Right forelimb (tissue), 1 donor: ENCODE measurements at regions not wholly inside any gene's neighbourhood (a gene's known extent, or its start where the extent isn't known, plus 50 kb on each side); places are given as distances from the start of the nearest gene placed in this dataset.

Experiments
- DNase-seq: peaks from one replicate; pipeline ENCODE4 v3.0.0-alpha.2; 2018

DNA sequence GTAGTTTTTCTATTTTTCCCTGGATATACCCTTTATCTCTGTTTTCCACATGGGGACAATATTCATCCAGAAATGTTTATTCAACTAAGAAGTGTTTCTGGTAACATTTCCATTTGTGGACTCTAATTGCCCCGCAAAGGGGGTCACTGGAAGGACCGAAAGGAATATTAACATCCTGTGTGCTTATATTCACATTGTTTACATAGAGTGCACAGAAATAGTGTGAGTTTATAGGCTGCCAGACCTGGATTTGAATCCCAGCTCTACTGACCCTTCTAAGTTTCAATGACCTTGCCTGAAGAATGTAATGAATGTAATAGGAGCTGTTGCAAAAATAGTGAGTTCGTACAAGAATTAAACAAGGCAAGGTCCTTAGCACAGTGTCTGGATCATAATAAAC is 152.9 kb upstream of the NCKAP5 start:
- DNase-seq: no peak

DNA sequence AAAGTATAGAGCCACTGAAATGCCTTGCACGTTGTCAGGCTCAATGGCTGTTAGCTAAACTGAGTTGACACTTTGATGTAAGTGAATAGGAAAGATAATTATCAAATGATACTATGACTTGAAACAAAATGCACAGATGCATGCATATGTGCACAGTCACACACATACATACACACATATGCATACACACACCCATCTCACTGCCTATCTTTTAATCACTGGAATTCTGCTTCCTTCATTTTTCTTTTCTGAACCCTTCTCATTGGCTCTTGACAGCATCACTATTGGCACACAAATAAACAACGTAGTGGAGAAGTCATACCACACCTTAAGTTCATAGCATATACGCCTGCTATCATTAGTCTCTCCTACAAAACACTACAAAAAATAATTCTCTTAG is 154.9 kb upstream of the NCKAP5 start:
- no peak for DNase-seq

DNA sequence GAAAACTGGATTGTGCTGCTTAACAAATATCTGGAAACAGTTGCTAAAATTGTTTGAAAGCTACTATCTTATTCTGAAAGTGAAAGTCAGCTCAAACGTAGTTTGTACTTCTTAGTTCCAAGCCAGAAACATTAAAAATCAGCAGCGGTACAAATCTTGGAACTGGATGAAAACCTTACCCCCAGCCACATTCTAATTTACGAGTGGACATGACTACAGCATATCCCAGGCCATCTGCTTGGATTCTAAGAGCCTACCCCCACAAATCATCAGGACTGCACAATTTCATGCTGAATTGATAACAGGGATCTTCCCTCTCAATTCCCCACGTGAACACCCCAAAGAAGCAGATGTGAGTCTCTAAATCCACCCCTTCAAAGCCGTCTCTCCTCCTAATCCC is 158.7 kb upstream of the NCKAP5 start:
- DNase-seq: no peak

DNA sequence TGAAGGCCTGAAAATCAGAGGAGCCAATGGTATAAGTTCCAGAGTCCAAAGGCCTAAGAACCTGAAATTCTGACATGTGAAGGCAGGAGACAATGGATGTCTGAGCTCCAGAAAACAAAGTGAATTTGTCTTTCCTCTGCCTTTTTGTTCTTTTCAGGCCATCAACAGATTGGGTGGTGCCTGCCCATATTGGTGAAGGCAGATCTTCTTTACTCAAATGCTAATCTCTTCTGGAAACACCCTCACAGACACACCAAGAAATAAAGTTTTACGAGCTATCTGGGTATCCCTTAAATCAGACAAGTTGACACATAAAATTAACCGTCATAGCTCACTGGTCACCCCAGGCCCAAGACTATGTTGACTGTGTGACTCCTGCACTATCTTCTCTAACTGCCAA is 163.8 kb upstream of the NCKAP5 start:
- DNase-seq: no peak

DNA sequence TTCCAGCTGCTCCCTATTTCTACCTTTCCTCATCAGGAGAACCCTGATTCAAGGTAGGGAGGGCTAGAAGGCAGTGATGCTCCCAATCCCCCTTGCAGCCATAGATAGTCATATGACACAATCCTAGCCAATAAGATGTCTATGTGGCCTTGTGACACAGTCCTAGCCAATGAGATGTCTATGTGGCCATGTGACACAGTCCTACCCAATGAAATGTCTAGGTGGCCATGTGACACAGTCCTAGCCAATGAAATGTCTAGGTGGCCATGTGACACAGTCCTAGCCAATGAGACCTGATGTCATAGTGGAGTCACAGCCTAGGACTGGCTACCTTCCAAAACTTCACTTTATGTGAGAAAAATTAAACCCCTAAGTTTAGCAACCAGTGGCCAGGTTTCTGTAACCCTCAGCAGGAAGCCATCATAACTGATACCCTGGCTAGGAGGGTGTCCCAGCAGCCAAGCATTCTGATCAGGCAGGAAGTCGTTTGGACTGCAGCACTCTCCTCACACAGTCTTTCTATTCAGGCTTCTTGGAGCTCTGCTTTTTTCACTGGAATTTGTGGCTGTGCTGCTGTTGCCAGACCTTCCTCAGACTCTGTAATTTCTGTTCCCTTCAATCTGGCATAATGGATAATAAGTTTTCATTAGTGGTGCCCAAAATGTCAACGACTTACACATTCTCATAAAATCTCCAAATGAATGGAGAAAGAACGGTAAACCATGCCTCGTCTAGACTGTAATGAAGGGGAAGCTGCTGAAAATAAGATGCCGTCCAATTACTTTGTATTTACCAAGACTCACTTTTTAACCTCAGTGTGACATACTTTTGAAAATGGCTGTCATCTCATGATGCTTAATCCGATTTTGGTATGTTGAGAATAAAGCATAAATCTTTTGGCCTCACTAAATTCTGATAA is 165.0 kb upstream of the NCKAP5 start:
- no peak for DNase-seq

DNA sequence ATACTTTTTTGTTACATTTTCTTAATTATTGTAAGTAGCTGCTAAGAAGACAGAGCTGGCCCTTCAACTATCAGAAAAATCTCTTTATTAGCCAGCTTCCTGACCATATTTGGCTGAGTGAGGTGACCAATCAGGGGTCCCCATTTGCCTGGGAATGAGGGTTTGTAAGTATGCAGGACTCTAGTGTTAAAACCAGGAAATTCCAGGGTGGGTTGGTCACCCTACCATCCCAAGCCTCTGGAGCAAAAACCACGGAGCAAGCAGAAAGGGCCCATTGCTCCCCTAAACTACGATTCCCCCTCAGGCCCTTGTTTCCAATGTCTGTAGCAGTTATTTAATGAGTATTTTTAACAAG is 165.6 kb upstream of the NCKAP5 start:
- no peak for DNase-seq

DNA sequence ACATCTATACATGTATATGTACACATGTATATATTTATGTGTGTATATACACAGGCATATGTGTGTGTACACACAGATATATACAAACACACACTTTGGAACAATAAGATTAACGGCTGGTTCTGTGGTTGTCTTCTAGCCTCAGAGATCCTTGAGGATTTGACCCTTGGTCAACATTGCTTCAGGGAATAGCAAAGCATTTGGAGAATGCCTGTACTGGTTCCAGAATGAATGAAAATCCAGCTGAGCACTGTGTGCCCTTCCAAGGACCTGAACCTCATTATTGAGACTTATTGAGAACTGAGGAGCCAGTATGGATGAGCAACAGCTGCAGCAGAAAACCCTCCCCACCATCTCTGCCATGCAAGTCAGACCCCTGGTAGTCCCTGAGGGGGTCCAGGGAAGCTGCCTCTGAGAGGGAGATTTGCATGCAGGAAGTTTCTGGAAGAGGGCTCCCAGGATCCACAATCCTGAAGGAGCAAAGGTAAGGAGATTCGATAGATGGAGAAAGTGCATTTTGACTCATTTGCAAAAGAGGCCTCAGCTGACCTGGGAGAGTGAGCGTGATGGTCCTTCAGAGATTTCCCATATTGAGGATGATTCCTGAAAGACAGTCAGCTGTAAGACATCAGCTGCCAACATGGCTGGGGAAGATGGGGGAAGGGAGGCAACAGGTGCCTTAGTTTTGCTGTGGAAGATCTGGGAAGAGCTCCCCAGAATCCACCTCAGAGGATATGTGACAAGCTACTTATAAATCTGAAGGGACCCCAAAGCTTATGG is 166.6 kb upstream of the NCKAP5 start:
- no peak for DNase-seq

DNA sequence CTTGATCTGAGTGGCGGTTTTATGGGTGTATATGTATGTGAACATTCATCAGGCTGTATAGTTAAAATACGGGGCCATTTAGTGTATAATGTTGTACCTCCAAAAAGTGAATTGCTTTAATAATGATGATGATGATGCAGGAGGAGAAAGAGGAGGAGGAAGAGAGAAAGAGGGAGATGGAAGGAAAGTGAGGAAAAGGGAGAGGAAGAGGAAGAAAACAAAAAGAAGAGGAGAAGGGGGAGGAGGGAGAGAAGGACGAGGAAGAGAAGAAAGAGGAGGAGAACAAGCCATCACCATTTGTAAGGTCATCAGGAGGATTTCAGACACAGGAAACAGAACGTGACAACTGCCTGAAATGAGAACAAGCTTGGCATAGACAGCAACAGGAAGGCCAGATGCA is 168.4 kb upstream of the NCKAP5 start:
- DNase-seq: no peak

DNA sequence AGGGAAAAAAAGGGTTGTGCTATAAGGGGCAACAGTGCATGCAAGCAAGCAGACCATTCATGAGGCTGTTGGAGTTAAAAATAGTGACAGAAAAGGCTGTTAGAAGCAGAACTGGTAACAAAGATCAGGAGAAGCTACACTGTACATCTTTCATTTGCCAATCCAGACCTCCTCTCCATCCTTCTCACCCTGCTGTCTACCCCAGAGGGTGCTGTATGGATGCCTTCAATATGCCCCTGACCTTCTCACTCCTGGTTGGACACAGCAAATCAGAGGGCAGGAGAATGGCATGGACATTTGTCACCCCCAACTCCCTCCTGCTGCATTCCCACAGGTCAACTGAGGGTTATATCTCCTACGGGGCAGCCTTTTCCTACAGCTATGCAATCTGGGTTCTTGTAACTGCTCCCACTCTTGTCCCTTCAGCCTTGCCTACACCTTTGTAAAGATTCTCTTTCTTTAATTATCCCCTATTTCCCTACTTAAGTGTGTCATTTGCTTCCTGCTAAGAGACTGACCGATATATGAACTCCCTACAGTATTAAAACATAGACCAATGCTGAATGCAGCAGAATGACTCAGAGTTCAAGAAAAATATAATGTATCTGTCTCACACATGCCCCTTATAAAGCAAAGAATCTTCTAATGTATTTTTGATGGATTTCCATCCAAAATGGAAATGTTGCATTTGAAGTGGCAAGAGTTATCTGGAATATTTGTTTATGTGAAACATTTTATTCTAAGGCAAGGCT is 169.2 kb upstream of the NCKAP5 start:
- DNase-seq: no peak

DNA sequence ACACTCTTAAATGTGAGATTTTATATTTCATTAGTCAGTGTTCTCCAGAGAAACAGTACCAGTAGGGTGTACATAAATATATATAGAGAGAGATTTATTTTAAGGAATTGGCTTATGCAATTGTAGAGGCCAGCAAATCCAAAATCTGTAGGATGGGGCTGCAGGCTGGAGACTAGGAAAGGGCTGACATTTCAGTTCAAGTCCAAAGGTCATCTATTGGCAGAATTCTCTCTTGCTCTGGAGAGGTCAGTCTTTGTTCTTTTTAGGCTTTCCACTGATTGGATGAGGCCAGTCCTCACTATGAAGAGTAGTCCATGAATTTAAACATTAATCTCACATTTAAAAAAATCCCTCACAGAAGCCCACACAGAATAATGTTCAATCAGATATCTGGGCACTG is 170.8 kb upstream of the NCKAP5 start:
- no peak for DNase-seq

DNA sequence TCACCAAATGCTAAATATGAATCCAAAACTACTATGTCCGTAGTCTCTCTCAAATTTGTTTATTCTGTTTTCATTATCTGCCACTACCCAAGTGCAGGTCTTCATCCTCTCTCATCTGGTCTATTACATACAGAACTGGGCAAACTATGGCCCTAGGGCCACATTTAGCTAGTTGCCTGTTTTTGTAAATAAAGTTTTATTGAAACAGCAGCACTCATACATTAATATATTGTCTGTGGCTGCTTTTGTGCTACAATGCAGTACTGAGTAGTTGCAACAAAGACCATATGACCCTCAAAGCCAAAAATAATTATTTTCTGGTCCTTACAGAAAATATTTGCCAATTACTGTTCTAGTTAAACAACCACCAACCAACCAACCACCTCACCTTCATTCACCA is 172.2 kb upstream of the NCKAP5 start:
- DNase-seq: no peak

DNA sequence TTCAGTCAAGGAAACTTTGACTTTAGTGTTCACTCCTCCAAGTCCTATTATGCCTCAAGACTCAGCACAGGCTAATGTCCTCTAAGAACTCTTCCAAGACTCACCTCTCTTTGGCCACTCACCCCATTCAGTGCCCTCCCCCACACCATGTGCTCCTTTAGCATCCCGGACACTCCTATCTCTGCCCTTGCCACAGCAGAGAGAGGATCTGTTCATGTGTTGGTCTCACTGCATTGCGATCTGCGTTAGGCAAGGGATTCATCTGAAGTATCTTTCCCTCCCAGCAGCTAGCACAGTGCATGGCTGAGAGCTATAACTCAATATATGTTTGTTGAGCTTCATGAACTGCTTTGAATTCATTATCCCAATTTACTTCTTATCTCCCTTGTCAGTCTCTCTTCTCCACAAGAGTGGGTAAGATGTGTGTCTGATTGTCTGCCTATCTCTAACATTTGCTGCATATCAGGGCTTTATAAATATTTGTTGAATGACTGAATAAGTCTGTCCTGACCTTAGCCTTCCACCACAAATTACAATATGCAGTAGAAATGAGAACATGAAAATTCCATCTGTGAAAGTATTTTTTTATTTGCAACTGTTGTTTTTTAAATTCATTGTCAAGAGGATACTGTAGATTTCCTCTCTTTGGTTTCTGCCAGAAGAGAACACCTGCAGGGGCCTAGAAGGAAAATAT is 179.9 kb upstream of the NCKAP5 start:
- DNase-seq: no peak

DNA sequence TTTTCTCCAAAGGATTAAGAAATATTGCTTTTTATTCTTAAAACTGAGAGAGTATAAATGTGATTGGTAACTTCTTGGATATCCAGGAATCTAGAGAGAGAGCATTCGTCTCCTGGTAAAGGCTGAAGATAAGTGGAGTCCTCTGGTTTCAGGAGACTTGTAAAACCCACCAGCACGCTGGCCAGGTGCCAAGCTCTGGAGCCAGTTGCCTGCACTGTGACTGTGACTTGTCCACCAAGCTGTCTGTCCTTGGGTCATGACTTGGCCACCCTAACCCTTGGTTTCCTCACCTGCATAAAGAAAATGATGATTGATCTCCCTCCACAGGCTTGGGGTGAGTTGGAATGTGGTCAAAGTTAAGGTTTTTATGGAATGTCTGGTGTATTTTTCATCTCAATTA is 185.4 kb upstream of the NCKAP5 start:
- no peak for DNase-seq

DNA sequence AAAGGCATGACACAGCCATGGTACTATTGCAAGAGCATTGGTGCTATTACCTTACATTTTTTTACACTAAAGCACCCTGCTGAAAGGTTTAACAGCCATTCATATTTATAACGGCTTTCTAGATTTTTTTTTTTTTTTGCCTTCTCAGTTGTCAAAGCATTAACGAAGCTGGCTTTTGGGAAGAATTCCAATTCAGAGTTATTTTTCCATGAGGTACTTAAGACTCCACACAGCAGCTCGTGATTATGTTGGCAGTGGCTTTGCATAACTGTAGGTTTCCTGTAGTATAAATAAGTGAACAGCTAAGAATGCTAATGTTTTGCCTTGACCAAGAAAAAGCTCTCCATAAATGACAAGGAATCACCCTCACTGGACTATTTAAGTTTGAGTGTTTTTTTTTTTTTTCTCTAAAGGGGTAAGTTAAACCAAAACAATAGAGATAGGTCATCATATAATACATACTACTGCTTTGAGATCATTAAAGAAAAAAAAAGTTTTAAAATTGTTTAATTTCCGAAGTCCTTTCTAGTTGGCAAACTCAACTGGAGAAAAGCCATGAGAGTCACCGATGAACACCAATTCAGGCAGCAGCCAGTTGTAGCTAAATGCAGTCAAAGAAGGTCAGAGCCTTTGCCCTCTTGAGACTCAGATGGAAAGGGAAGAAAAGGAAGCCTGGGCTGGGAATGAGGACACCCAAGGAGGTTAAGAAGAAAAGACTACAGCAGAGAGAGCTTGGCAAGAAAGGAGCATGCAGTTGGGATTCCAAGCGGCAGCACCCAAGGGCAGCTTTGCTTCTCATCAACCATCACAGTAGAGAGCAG is 187.4 kb upstream of the NCKAP5 start:
- DNase-seq: no peak

DNA sequence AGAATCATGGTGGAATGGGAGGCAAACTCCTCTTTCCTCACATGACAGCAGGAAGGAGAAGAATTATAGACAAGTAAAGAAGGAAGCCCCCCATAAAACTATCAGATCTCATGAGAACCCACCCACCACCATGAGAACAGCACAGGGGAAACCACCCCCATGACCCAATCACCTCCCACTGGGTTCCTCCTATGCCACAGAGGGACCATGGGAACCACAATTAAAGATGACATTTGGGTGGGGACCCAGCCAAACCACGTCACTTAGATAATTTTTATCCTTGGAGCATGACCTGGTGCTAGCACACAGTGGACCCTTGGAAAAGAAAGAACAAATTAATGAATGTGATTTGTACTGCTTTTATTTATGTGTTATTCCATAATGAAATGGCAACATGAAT is 188.6 kb upstream of the NCKAP5 start:
- no peak for DNase-seq

DNA sequence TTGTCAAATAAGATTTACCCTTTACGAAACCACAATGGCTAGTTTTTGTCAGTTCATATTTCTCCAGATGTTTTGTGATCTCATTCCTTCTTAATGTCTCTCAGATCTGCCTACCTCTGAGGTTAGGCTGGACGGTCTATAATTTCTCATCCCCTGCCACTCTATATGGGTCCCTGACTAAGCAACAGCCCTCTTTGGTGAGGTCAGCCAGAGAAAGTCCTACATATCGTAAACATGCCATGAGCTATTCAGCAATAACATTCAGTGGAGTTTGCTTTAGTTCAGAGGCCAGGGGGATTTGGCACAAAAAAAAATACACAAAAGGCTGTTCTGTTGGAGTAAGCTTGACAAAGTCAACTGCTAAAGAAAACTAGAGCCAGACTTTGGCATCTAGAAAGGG is 192.1 kb upstream of the NCKAP5 start:
- DNase-seq: no peak

DNA sequence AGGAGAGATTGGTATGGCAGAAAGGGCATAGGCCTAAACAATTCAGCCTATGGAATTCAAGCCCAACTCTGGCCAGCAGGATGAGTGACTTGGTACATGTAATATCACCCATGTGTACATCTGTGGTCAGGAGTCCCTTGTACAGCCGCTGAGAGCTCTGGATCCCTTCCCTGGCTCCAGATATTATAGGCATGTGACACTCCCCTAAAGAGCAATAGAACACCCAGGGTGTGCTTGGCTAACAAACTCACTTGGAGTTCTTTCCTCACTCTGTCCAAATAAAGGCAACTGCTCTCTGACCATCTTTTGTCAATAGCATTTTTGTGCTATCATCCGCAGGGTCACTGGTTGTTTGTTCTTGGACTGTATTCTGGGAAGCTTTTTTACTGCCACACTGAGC is 197.4 kb upstream of the NCKAP5 start:
- peak; percentile 64 for DNase-seq

DNA sequence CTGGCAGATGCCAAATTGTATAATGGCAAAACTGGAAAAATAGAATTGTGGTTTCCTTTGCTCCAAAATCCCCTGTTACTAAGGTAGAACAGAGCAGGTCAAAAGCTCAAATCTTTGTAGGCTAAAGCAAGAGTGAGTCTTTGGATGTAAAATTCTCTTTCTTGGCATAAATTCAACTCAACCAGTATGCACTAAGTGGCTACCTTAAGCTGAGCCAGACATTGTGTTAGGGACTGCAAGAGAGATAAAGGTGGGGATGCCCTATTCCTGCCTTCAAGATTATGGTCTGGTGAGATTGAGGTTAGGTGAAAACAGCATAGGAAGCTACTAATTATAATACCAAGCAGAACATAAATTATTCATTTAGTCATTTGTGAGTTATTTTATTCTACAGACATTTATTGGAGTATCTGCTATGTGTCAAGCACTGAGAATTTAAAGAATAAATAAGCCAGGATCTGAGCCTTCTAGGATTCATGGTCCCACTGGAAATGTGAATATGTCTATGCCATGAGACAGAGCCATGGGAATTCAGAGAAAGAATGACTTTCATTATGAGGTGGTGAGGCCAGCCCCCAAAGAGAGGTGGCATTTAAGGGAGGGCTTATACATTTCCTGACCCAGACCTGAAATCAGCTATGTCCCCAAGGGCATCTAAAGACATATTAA is 198.0 kb upstream of the NCKAP5 start:
- DNase-seq: no peak

DNA sequence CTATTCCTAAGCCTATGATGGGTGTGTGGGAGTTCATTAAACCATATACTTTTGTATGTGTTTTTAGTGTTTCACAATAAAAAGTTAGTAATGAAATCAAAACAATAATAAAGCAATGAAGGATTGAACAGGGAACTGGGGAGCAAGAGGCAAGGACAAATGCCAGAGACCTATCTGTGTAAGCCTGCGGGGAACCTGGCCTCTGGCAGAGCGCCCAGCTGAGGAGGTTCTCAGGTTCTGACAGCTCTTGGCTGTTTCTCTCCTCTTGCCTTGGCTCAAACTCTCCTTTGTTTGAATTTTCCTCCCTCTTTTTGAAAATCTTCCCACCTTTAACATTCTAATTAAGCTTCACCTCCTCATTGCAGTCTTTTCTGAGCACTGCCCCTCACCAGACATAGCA is 200.0 kb upstream of the NCKAP5 start:
- DNase-seq: no peak

DNA sequence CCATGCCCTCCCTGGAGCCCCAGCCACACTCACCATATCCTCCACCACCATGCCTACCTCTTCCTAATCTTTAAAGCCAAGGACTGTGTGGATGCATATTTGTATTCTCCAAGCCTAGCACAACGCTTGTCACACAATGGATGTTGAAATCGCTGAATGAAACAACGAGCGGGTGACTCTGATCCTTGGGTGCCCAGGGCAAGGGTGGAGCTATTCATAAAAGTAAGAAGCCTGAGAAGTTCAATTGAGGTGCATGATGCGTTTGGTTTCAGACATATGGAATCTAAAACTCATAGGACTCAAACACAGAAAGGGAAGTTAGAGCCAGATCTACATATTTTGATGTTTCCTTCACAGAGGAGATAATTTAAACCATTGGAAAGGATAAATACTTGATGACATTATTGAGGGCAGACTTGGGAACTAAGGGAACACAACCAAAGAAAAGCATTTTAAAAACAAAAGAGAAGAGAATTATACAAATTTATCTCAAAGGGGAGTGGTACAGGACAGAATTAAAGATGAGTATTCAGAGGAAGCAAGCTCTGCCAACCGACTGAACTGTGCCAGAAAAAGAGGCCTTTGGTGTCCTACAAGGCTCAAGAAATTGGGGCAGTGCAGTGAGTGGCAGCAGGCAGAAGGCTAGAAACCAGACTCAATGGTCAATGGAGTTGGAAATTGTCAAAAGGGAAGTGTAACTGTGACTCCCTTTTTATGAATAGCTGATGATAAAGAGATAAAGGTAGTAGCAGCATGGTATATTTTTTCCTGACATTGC is 200.6 kb upstream of the NCKAP5 start:
- no peak for DNase-seq
